ENCODE measurements at regions not wholly inside any gene's neighbourhood (a gene's known extent, or its start where the extent isn't known, plus 50 kb on each side); places are given as distances from the start of the nearest gene placed in this dataset.

GRCh38 chrX:34197946-34198345 lies 65.8 kb upstream of the FAM47A start:
- H3K27ac Mint-ChIP-seq = no peak overlapping the region
- intact Hi-C loops (cut with micrococcal nuclease) = no loop called here
- H3K36me3 Mint-ChIP-seq (ENCODE audit: low read depth) = no peaks in the 10 kb centered on the region
- CTCF ChIA-PET = no interaction called here
- DNase-seq = no peak
- no peak overlapping the region for H3K4me3 Mint-ChIP-seq
- H3K27me3 Mint-ChIP-seq (ENCODE audit: low read depth) = no peaks in the 10 kb centered on the region
- H3K9me3 Mint-ChIP-seq = peaks cover 2% of the 10 kb centered on the region
- H3K4me1 Mint-ChIP-seq (ENCODE audit: low read depth) = no peaks in the 10 kb centered on the region
